LHCN-M2 (cell line): ENCODE measurements at regions not wholly inside any gene's neighbourhood (a gene's known extent, or its start where the extent isn't known, plus 50 kb on each side); places are given as distances from the start of the nearest gene placed in this dataset.

Experiments
- DNase-seq: peaks from one replicate; pipeline ENCODE4 v3.0.0-alpha.2; 2012; ENCODE audit warnings: low read depth

GRCh38 chr20:39165099-39165498 lies 203.0 kb downstream of the DHX35 start:
- DNase-seq = no peak

DNA sequence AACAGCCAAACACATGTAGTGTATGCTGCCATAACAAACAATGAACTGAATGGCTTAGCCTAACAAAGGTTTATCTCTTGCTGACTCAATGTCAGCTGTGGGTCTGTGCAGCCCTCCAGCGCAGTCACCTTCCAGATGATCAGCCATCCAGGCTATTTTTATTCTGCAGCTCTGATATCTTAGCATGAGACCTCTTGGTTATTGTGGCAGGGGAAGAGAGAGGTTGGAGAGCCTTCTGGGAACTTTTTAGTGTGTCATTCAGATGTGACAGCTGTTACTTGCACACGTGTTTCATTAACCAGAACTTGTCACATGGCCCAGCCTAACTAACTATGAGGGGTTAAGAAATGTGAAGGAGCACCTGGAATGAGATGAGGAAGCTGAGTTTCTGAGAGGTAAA lies 202.5 kb downstream of the DHX35 start:
- no peak for DNase-seq

DNA sequence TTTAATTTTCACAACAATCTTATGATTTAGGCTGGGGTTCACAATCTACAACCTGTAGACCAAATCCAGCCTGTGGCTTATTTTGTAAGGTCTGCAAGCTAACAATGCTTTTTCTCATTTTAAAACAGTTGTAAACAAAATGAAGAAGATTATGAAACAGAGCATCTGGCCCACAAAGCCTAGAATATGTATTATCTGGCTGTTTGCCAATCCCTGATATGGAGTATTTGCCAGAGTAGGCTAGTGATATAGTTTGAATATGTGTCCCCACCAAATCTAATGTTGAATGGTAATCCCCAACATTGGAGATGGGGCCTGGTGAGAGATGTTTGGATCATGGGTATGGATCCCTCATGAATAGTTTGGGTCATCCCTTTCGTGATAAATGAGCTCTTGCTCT lies 201.8 kb downstream of the DHX35 start:
- DNase-seq = no peak

GRCh38 chr20:39161900-39162299 lies 199.8 kb downstream of the DHX35 start:
- DNase-seq = no peak

DNA sequence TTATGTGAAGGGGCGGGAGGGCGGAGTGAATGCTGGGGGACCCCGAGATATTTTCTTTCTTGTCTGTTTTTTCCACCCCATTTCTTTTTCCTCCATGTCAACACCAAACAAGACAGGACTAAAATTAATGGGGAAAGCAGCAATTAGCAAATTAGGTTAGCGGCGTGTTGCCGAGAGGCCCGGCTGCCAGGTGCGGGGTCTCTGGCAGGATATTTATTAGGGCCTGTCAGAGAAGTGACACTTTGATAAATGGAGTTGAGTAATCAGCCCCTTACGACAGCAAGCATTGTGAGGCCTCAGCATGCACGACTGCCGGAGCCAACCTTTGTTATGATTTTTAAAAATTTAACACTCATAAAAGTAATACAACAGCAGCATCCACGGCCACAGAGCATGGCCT lies 193.8 kb downstream of the DHX35 start:
- DNase-seq = no peak

DNA sequence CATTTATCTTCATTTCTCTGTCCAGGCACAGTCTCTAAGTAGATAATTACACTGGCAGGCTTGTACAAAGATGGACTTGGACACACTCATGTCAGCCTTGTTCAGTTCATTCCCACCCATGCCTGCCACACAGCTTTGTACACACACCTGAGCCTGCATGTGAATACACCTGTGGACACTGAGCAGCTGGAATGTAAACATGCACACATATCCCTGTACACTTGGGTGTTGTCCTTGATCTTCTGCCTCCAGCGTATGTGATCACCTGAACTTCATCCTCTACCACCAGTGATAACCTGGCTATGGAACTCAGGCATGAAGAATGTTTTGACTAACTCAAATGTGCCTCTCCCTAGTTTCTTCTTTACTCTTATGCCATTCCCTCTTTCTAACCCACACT lies 190.6 kb downstream of the DHX35 start:
- no peak for DNase-seq

- no peak for DNase-seq
Measured at GRCh38 chr20:39152126-39152525, 190.0 kb downstream of the DHX35 start.

DNA sequence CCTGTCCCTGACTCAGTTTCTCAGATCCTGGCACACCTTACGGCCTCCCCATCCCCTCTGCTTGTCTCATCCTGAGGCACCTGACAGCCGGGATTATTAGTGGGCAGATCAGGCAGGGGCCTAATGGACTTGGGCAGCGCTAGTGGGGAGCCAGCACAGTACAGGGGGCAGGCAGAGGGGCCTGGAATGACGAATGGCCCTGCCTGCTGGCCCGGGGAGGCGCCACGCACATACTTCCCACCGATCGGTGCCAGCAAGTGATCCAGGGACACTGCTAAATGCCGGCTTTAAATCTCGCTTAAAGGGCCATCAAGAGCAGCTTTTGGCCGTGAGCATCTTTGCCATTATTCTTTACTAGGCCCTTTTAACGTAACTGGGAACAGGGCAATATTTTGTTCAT lies 188.4 kb downstream of the DHX35 start:
- no peak for DNase-seq

GRCh38 chr20:39146394-39146793 lies 184.2 kb downstream of the DHX35 start:
- DNase-seq = no peak

GRCh38 chr20:39145921-39146320 lies 183.8 kb downstream of the DHX35 start:
- DNase-seq = no peak

- no peak for DNase-seq
Measured at GRCh38 chr20:39144757-39145156, 182.6 kb downstream of the DHX35 start.

- no peak for DNase-seq
Measured at GRCh38 chr20:39142407-39143096, 180.4 kb downstream of the DHX35 start.

DNA sequence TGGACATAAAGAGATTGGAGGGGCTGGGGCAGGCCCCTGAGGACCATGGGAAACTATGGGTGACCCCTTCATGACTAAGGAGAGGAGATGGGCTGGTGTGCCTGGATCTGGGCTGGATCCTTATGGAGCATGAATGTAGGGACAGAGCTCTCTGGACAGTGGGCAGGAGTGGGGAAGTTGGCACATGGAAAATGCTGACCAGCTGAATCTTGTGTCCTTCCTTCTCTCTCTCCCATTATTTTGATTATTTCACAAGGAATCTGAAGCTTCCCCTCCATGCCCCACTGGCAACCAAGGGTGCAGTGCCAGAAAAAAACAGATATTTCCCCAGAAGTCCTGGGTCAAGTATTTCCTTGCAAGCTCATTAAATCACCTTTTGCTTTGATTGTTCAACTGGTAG lies 175.2 kb downstream of the DHX35 start:
- DNase-seq = no peak

GRCh38 chr20:39136798-39137197 lies 174.7 kb downstream of the DHX35 start:
- no peak for DNase-seq

- no peak for DNase-seq
Measured at GRCh38 chr20:39135885-39136544, 173.9 kb downstream of the DHX35 start.

- no peak for DNase-seq
Measured at GRCh38 chr20:39133201-39133600, 171.1 kb downstream of the DHX35 start.

- no peak for DNase-seq
Measured at GRCh38 chr20:39132511-39132910, 170.4 kb downstream of the DHX35 start.

- DNase-seq = no peak
Measured at GRCh38 chr20:39132093-39132492, 169.9 kb downstream of the DHX35 start.

GRCh38 chr20:39130627-39131026 lies 168.5 kb downstream of the DHX35 start:
- DNase-seq = no peak

DNA sequence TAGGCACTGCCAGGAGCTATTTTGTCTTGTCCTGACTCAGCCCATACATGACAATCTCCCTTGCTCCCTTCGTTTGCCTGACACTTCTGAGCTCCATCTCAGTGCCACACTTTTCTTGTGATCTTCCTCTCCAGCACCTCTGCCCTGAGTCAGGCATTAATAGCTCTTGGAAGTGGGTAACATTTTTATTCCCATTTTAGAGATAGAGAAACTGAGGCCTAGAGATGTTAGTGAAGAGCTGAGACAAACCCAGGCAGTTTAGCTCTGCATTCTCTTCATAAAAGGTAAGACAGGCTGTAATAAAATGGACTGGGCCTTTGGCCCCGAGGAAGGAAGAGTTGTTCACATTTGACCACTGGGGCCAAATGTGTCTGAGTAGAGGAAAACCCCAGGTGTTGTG lies 167.4 kb downstream of the DHX35 start:
- no peak for DNase-seq

DNA sequence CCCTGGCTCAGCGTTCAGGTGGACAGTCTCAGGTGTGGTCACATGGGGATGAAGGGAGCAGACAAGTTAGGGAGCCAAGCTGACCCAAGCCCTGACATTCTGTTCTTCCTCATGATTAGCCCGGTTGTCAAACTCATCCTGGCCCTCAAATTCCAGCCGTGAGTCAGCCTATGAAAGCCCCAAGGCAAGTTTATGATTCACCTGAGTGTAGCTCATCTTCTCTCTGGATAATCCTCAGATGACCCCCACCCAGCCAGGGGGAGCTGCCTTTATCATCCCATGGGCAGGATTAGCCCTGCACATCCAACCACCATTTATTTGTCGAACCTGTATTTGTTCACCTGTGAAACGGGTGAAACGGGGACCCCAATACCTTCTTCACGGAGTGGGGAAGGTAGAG lies 161.9 kb downstream of the DHX35 start:
- no peak for DNase-seq

DNA sequence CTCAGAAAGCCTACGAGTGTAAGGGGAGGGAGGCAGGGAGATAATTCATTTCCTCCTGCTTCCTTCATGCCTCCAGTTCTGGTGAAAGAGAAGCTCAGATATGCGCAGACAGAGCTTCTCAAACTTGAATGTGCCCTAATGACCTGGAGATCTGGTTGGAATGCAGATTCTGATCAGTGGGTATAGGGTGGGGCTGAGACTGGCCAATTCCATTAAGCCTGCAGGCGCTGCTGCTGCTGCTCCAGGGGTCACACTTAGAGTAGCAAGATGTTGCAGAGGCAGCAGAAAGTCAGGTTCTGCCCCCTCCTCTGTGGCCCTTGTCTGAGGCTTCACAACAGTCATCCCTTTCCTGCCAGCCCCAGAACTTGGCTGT lies 161.0 kb downstream of the DHX35 start:
- DNase-seq = no peak

GRCh38 chr20:39117491-39117890 lies 155.3 kb downstream of the DHX35 start:
- peak; percentile 43 for DNase-seq

DNA sequence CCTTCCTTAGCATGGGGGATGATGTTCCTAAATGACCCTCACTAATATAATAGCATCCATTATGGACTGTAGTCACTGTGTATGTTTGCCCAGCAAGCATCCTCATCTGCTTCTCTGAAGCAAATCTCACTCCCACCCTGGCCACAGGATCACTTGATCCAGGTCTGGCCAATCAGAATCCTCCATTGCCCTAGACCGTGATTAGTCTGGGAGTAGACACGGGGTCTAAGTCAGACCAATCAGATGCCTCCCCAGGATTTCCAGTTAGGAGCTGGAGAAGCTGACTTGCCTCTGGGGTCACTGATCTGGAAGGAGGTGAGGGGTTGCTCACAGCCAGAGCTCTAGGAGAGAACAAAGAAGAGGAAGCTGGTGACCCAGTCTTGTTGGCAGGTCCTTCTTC lies 153.9 kb downstream of the DHX35 start:
- DNase-seq = no peak
